Inferior parietal cortex (tissue), 1 donor: ENCODE measurements at regions not wholly inside any gene's neighbourhood (a gene's known extent, or its start where the extent isn't known, plus 50 kb on each side); places are given as distances from the start of the nearest gene placed in this dataset.

Source experiments
- DNase-seq: peaks from one replicate; pipeline ENCODE4 v3.0.0-alpha.2; 2016; ENCODE audit errors: extremely low spot score

GRCh38 chr2:121898483-121898882, 143.0 kb downstream of the TSN start:
- DNase-seq, result no peak

- no peak for DNase-seq
These were observed 144.9 kb downstream of the TSN start for GRCh38 chr2:121900391-121900790.

GRCh38 chr2:121902171-121902591, 146.7 kb downstream of the TSN start:
- DNase-seq, result no peak

DNA sequence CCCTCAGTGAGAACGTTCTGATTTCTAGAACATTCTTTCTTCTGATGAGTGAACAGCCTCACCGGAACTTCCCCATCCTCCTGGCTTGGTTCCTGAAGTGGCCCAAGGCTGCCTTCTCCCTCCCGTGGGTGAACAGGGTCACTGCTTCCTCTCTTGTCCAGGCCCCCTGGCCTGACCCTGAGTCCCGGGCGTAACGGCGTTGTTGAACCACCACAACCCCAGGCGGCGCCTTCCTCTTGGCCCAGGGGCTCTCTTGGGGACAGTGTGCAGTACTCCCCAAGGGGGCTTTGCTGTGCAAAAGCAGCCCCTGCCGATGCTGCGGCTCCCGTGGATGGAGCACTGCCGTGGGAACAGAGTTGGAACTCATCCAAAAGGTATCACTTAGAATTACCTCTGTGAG, 147.2 kb downstream of the TSN start:
- DNase-seq, result no peak

DNA sequence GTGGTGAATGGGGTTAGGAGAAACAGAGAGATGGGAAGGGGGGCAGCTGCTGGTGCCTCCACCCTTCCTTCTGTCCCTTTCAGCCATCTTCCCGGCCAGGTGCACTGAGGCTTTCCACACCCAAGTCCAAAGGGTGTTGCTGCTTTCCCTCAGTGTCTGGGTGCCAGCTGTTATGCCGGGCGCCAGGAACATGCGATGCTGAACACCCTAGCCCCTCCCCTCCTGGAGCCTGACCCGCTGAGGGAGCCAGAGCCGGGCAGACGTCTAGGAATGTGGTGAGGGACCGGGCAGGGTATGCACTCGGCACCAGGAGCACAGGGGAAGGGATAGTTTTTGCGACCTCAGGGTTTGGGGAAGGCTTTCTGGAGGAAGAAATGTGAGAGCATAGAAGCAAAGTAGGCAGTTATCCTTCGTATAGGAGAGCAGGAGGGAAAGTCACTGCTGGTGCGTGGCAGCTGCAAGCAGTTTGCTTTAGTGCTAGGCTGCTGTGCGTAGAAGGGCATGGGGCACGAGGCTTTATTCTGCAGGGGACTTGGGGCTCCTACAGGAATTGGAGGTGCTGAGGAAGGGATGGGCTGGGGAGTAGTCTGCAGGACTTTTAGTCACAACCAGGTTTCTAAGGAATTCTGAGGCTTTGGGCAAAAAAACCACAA, 147.7 kb downstream of the TSN start:
- DNase-seq, result no peak

- DNase-seq, result no peak
These were observed 149.2 kb downstream of the TSN start for GRCh38 chr2:121904656-121905055.

- no peak for DNase-seq
These were observed 149.8 kb downstream of the TSN start for GRCh38 chr2:121905201-121905600.

GRCh38 chr2:121906170-121906569, 150.7 kb downstream of the TSN start:
- no peak for DNase-seq

DNA sequence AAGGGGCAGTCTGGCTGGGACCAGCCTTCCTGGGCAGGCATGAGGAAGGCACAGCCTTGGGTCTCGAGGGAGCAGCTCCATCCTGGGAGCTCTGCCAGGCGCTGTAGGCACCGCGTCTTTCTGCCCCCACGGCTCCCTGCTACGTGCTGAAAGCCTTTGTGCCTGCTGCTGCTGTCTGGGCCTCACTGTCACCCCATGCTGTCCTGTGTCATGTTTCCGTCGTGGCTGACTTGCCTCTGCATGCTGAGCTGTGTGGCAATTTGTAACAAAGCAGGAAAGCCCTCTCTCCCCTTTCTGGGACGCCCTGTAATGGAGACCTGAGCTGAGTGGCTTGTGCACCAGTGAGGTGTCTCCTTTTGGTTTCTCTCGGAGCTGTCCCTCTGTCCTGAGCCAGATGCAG, 152.5 kb downstream of the TSN start:
- no peak for DNase-seq

GRCh38 chr2:121910139-121910538, 154.7 kb downstream of the TSN start:
- no peak for DNase-seq

- DNase-seq, result no peak
These were observed 155.6 kb downstream of the TSN start for GRCh38 chr2:121911036-121911435.

GRCh38 chr2:121917143-121917542, 161.7 kb downstream of the TSN start:
- DNase-seq, result no peak

- no peak for DNase-seq
These were observed 162.8 kb downstream of the TSN start for GRCh38 chr2:121918231-121918630.

DNA sequence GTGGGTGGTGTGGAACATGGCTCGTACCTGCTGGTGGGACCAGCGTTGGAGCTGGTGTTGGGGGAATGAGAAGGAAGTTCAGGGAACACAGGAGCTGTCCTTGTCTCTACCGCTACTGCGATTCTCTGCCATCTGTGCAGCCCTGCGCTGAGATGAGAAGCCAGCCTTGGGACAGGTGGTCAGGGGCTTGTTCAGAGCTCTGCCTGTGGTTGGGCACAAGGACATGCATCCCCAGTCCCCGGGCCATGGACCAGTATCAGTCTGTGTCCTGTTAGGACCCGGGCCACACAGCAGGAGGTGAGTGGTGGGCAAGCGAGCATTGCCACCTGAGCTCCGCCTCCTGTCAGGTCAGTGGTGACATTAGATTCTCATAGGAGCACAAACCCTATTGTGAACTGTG, 164.4 kb downstream of the TSN start:
- no peak for DNase-seq

- no peak for DNase-seq
These were observed 170.0 kb downstream of the TSN start for GRCh38 chr2:121925466-121925865.

GRCh38 chr2:121943285-121943684, 187.8 kb downstream of the TSN start:
- DNase-seq, result no peak

DNA sequence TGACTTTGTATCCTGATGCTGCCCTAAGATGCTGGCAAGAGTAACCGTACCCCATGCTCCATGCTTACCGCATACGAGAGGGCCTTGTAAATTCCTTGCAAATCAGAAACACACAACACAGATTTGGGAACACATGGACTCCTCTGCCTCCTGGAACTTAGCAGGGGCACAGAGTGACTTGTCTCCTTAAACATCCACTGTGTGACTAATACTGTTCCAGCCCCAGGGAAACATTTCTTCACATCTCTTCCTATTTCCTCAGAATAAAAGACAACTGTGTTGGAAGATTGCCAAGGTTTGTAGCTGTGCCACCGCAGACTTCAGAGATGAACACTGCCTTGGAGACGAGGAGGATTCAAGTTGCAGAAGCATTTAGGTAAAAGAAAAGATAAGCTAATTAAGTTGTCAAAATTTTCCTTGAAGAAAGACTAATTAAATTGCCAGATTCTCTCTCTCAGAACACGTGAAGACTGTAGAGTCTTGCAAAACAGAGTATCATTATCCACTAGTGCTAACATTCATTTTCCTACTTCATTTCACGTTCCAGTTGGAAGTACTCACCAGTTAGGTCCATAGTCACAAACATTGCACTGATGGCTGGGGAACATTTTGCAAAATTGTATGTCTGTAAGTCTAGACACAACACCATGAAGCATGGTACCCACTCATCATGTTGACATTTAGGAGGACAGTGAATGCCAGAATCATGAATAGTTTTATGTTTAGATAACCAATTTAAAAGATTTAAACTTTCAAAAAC, 188.8 kb downstream of the TSN start:
- DNase-seq, result peak; percentile 27

GRCh38 chr2:121947674-121948073, 192.2 kb downstream of the TSN start:
- no peak for DNase-seq

DNA sequence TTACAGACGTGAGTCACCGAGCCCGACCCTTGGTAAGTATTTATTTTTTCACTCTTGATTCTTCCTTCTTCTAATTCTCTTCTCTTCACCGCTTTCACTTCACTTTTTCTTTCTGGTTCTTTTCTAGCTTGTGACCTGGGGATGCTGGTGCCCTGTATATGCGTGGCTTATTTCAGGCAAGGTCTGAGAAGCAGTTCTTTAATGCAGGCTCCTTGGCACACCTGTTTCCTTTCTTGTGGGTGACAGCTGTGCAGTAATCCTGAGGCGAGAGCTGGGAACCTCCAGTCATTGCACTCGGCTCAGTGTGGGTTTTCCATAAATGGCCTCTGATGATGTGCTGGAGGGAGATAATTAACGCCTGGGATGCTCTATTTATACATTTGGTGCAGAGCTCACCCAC, 193.8 kb downstream of the TSN start:
- no peak for DNase-seq

DNA sequence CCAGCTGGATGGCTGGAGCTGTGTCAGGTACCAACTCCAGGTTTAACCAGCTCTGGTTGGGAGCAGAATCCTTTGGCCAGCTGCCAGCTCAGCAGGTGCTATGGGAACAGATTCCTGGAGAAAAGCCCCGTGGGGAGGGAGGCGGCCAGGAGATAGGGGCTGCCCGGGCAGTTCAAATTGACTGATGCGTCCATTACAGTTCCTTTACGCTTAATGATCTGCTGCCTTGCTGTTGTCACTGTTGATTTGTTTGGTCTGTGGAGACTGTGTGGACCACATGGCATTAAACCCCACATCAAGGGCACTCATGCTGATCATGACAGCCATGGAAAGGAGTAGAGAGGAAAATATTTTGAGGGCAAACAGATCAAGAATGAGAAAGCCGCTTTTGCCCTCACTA, 200.0 kb downstream of the TSN start:
- DNase-seq, result no peak

- DNase-seq, result no peak
These were observed 200.4 kb downstream of the TSN start for GRCh38 chr2:121955872-121956271.

DNA sequence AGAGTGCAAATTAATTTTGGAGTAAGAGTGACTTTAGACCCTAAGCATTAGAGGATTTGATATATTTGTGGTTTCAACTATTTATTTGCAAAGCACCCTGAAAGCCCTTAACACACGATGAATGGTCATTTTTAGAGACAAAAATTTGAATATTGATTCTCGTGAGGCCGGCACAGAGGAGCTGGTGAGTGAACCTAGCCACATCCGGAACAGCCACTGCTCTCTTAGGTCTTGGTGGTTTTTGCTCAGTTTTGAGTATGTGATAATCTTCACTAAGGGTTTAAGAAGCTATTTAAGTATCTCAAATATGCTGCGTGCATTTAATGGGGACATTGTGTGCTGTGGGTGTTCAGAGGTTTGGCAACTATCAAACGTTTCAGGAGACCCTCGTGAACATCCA, 204.8 kb downstream of the TSN start:
- no peak for DNase-seq

- no peak for DNase-seq
These were observed 206.3 kb downstream of the TSN start for GRCh38 chr2:121961761-121962160.

- DNase-seq, result no peak
These were observed 210.2 kb downstream of the TSN start for GRCh38 chr2:121965661-121966060.
